ENCODE measurements at regions not wholly inside any gene's neighbourhood (a gene's known extent, or its start where the extent isn't known, plus 50 kb on each side); places are given as distances from the start of the nearest gene placed in this dataset.

DNA sequence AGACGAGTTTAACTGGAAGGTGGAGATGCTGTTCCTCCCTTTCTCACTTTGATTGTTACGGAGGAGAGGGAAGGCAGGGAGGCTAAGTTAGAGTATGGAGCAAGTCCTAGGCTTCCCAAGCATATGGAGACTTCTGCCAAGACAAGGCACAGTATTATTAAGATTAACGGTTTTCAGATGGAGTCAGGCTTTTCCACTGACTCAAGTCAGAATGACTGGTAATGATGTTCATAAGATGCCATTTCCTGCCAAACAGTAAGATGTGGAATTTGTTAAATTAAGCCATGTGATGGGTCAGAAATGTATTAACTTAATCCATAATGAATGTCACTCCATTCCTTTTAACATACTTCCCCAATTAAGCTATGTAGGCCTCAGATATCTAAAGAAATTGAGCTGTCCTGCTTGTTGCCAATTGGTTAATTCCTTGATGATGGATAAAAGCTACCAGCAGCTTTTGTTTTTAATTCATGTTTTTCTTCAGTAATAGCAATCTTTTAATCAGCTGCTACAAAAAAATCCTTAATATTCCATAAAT, 383.7 kb downstream of the ZNF521 start:
- TF ChIP-seq, protein P1, sequence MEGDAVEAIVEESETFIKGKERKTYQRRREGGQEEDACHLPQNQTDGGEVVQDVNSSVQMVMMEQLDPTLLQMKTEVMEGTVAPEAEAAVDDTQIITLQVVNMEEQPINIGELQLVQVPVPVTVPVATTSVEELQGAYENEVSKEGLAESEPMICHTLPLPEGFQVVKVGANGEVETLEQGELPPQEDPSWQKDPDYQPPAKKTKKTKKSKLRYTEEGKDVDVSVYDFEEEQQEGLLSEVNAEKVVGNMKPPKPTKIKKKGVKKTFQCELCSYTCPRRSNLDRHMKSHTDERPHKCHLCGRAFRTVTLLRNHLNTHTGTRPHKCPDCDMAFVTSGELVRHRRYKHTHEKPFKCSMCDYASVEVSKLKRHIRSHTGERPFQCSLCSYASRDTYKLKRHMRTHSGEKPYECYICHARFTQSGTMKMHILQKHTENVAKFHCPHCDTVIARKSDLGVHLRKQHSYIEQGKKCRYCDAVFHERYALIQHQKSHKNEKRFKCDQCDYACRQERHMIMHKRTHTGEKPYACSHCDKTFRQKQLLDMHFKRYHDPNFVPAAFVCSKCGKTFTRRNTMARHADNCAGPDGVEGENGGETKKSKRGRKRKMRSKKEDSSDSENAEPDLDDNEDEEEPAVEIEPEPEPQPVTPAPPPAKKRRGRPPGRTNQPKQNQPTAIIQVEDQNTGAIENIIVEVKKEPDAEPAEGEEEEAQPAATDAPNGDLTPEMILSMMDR (IDR thresholded peaks at IDR 0.05; ENCODE audit: insufficient read depth, low read length, poor library complexity, severe bottlenecking), result no peak
- no peak for TF ChIP-seq EZH2phosphoT487 (conservative IDR thresholded peaks at IDR 0.05; ENCODE audit: low read length)
